ENCODE measurements at regions not wholly inside any gene's neighbourhood (a gene's known extent, or its start where the extent isn't known, plus 50 kb on each side); places are given as distances from the start of the nearest gene placed in this dataset.

- ChIA-PET CTCF (no interaction called here), POLR2A (no interaction called here)
- Histone ChIP-seq H3K36me3 (ENCODE audit: control insufficient read depth in 2 of 2, extremely low read depth in 1 of 2, insufficient read depth in 2 of 2, low read length in 2 of 2) (no peaks in the 10 kb centered on the region), H3K9me1 (replicated peaks; ENCODE audit: control insufficient read depth, extremely low read depth, insufficient read depth, low read length) (no peaks in the 10 kb centered on the region), H4K20me1 (replicated peaks; ENCODE audit: control insufficient read depth, extremely low read depth, insufficient read depth, low read length) (no peaks in the 10 kb centered on the region), H3K27ac (ENCODE audit: insufficient read depth, low read depth, low read length) (no peak overlapping the region), H3K9me3 (replicated peaks; ENCODE audit: control insufficient read depth, insufficient read depth, low read length) (peaks cover 2% of the 10 kb centered on the region), H3K4me2 (ENCODE audit: insufficient read depth, low read length) (no peak overlapping the region), H3K4me3 (replicated peaks in 1 of 3; ENCODE audit: insufficient read depth in 1 of 3, low read depth in 1 of 3, low read length in 3 of 3) (no peak overlapping the region), H3K9ac (replicated peaks; ENCODE audit: extremely low read depth, insufficient read depth, low read length) (no peak overlapping the region), H2AFZ (ENCODE audit: low read depth, low read length) (no peak overlapping the region), H3K27me3 (ENCODE audit: control insufficient read depth in 2 of 2, insufficient read depth in 2 of 2, low read length in 2 of 2) (no peaks in the 10 kb centered on the region), H3K4me1 (ENCODE audit: control insufficient read depth, extremely low read depth, insufficient read depth, low read length) (no peaks in the 10 kb centered on the region), H3K79me2 (ENCODE audit: control insufficient read depth, insufficient read depth, low read length) (no peaks in the 10 kb centered on the region)
- TF ChIP-seq POLR2A (IDR thresholded peaks at IDR 0.05; ENCODE audit: low read depth, low read length) (no peak), FOS (IDR thresholded peaks at IDR 0.05; ENCODE audit: borderline replicate concordance, insufficient read depth, low read length) (no peak)
- no peak for FAIRE-seq
- intact Hi-C loops (cut with micrococcal nuclease) = no loop called here
- DNase-seq (ENCODE audit: low read depth, low spot score) = no peak
- dilution Hi-C loops (cut with MboI; ENCODE audit: extremely low pct_ligation_motif_present, low sequenced_read_pairs) = no loop called here
- BruUV-seq (replicated peaks) = no TSS peak
Measured at GRCh38 chr4:170938588-170938987, 848.8 kb upstream of the AADAT start.

- ChIA-PET POLR2A (no interaction called here), CTCF (no interaction called here)
- FAIRE-seq (no peak), DNase-seq (ENCODE audit: low read depth, low spot score) (no peak)
- Histone ChIP-seq H3K9me1 (replicated peaks; ENCODE audit: control insufficient read depth, extremely low read depth, insufficient read depth, low read length) (no peaks in the 10 kb centered on the region), H3K27ac (ENCODE audit: insufficient read depth, low read depth, low read length) (no peak overlapping the region), H3K79me2 (ENCODE audit: control insufficient read depth, insufficient read depth, low read length) (no peaks in the 10 kb centered on the region), H3K4me3 (replicated peaks in 1 of 3; ENCODE audit: insufficient read depth in 1 of 3, low read depth in 1 of 3, low read length in 3 of 3) (no peak overlapping the region), H3K36me3 (ENCODE audit: control insufficient read depth in 2 of 2, extremely low read depth in 1 of 2, insufficient read depth in 2 of 2, low read length in 2 of 2) (no peaks in the 10 kb centered on the region), H4K20me1 (replicated peaks; ENCODE audit: control insufficient read depth, extremely low read depth, insufficient read depth, low read length) (no peaks in the 10 kb centered on the region), H2AFZ (ENCODE audit: low read depth, low read length) (no peak overlapping the region), H3K9ac (replicated peaks; ENCODE audit: extremely low read depth, insufficient read depth, low read length) (no peak overlapping the region), H3K27me3 (ENCODE audit: control insufficient read depth in 2 of 2, insufficient read depth in 2 of 2, low read length in 2 of 2) (no peaks in the 10 kb centered on the region), H3K4me1 (ENCODE audit: control insufficient read depth, extremely low read depth, insufficient read depth, low read length) (no peaks in the 10 kb centered on the region), H3K9me3 (replicated peaks; ENCODE audit: control insufficient read depth, insufficient read depth, low read length) (peaks cover 2% of the 10 kb centered on the region), H3K4me2 (ENCODE audit: insufficient read depth, low read length) (no peak overlapping the region)
- intact Hi-C loops (cut with micrococcal nuclease) (no loop called here), dilution Hi-C loops (cut with MboI; ENCODE audit: extremely low pct_ligation_motif_present, low sequenced_read_pairs) (no loop called here)
- no TSS peak for BruUV-seq (replicated peaks)
- no peak for TF ChIP-seq EZH2 (IDR thresholded peaks at IDR 0.05; ENCODE audit: borderline replicate concordance, low read depth, low read length, severe bottlenecking)
- TF ChIP-seq FOS (IDR thresholded peaks at IDR 0.05; ENCODE audit: borderline replicate concordance, insufficient read depth, low read length) = no peak
- TF ChIP-seq GATA2 (IDR thresholded peaks at IDR 0.05; ENCODE audit: insufficient read depth, insufficient read length, low read depth, low read length) = no peak
- TF ChIP-seq CTCF (IDR thresholded peaks at IDR 0.05; ENCODE audit: extremely low read depth in 1 of 2, insufficient read depth in 1 of 2, low read depth in 1 of 2, low read length in 2 of 2) = no peak
- no peak for TF ChIP-seq MYC (IDR thresholded peaks at IDR 0.05; ENCODE audit: low read depth, low read length)
- TF ChIP-seq POLR2A (IDR thresholded peaks at IDR 0.05; ENCODE audit: low read depth, low read length) = no peak
- TF ChIP-seq JUN (IDR thresholded peaks at IDR 0.05; ENCODE audit: borderline replicate concordance, insufficient read depth, insufficient read length, low read depth) = no peak
- no peak for TF ChIP-seq MAX (IDR thresholded peaks at IDR 0.05; ENCODE audit: insufficient read depth, insufficient read length)
- TF ChIP-seq POLR2AphosphoS5 (IDR thresholded peaks at IDR 0.05; ENCODE audit: insufficient read depth, low read depth, low read length) = no peak
Measured at GRCh38 chr4:170931321-170931720, 841.6 kb upstream of the AADAT start.
